Smooth muscle cell (in vitro differentiated cells): ENCODE measurements at regions not wholly inside any gene's neighbourhood (a gene's known extent, or its start where the extent isn't known, plus 50 kb on each side); places are given as distances from the start of the nearest gene placed in this dataset.

Experiments
- DNase-seq: peaks from one replicate; lab custom pipeline; 2025; ENCODE audit not compliant: unreplicated experiment; lab: John Stamatoyannopoulos, UW
- H2AFZ ChIP-seq: fragments of 200-600 bp; sonication (generic); 2 replicates; pipeline ENCODE4 v1.6.0; 2016; ENCODE audit warnings: antibody characterized with exemption, low read depth, mild to moderate bottlenecking
- H3F3A ChIP-seq: fragments of 200-600 bp; sonication (generic); 2 replicates; pipeline ENCODE4 v1.6.0; 2017; ENCODE audit warnings: antibody characterized with exemption, low read depth
- H3K27ac ChIP-seq: fragments of 200-600 bp; sonication (generic); 2 replicates; pipeline ENCODE4 v1.5.1; 2016; ENCODE audit warnings: low read depth, mild to moderate bottlenecking
- H3K27me3 ChIP-seq: fragments of 200-600 bp; sonication (generic); 2 replicates; pipeline ENCODE4 v1.6.1; 2016; ENCODE audit warnings: low read depth, mild to moderate bottlenecking
- H3K36me3 ChIP-seq: fragments of 200-600 bp; sonication (generic); 2 replicates; pipeline ENCODE4 v1.5.1; 2016; ENCODE audit warnings: low read depth
- H3K4me1 ChIP-seq: fragments of 200-600 bp; sonication (generic); 2 replicates; pipeline ENCODE4 v1.5.1; 2016; ENCODE audit warnings: low read depth
- H3K4me2 ChIP-seq: fragments of 200-600 bp; sonication (generic); 2 replicates; pipeline ENCODE4 v1.6.0; 2016; ENCODE audit warnings: mild to moderate bottlenecking
- H3K4me3 ChIP-seq: fragments of 200-600 bp; sonication (generic); 2 replicates; pipeline ENCODE4 v1.5.1; 2016; ENCODE audit warnings: mild to moderate bottlenecking
- H3K79me2 ChIP-seq: fragments of 200-600 bp; sonication (generic); 2 replicates; pipeline ENCODE4 v1.6.0; 2016; ENCODE audit warnings: low read depth, mild to moderate bottlenecking
- H3K9ac ChIP-seq: fragments of 200-600 bp; sonication (generic); 2 replicates; pipeline ENCODE4 v1.6.0; 2016; ENCODE audit warnings: low read depth
- H3K9me3 ChIP-seq: fragments of 200-600 bp; sonication (generic); replicated peaks from 2 replicates; pipeline ENCODE4 v1.5.1; 2016; ENCODE audit warnings: low read depth
- H4K20me1 ChIP-seq: fragments of 200-600 bp; sonication (generic); 2 replicates; pipeline ENCODE4 v1.6.0; 2016; ENCODE audit warnings: low read depth
- CTCF ChIP-seq: fragments of 200-600 bp; sonication (generic); IDR thresholded peaks from 2 replicates; pipeline ENCODE4 v1.5.1; 2017; ENCODE audit warnings: borderline replicate concordance, mild to moderate bottlenecking, antibody characterized with exemption; ENCODE audit not compliant: insufficient read depth, poor library complexity, severe bottlenecking
- WGBS: methylation state at CpG from one replicate; pipeline ENCODE4 v1.1.7; 2016; ENCODE audit warnings: low lambda C conversion rate; 5-methylcytosine and 5-hydroxymethylcytosine counted together

- H3K4me3 ChIP-seq, result no peak overlapping the region
- H3K4me2 ChIP-seq, result no peak overlapping the region
- no peak overlapping the region for H2AFZ ChIP-seq
- no peaks in the 10 kb centered on the region for H3F3A ChIP-seq
- no peaks in the 10 kb centered on the region for H3K79me2 ChIP-seq
- no peaks in the 10 kb centered on the region for H3K9me3 ChIP-seq
- H3K27ac ChIP-seq, result no peak overlapping the region
- 82% methylated on average over 4 of the region's 4 CpGs for WGBS
- H4K20me1 ChIP-seq, result no peaks in the 10 kb centered on the region
- no peaks in the 10 kb centered on the region for H3K4me1 ChIP-seq
- DNase-seq, result no peak
- no peak for TF ChIP-seq CTCF
- no peaks in the 10 kb centered on the region for H3K36me3 ChIP-seq
- no peaks in the 10 kb centered on the region for H3K27me3 ChIP-seq
- H3K9ac ChIP-seq, result no peak overlapping the region
Measured at GRCh38 chr5:27308153-27308552, 269.8 kb upstream of the CDH9 start.

GRCh38 chr5:27290172-27290571 lies 251.8 kb upstream of the CDH9 start:
- Histone ChIP-seq H3K79me2 (no peaks in the 10 kb centered on the region), H3K4me3 (no peak overlapping the region), H3K9ac (no peak overlapping the region), H4K20me1 (no peaks in the 10 kb centered on the region), H2AFZ (no peak overlapping the region), H3K36me3 (no peaks in the 10 kb centered on the region), H3K9me3 (no peaks in the 10 kb centered on the region), H3F3A (no peaks in the 10 kb centered on the region), H3K27me3 (no peaks in the 10 kb centered on the region), H3K4me1 (no peaks in the 10 kb centered on the region), H3K4me2 (no peak overlapping the region), H3K27ac (no peak overlapping the region)
- no peak for TF ChIP-seq CTCF
- DNase-seq, result no peak
- WGBS, result 76% methylated on average over 1 of the region's 1 CpG

GRCh38 chr5:27276119-27276518 lies 237.7 kb upstream of the CDH9 start:
- no peaks in the 10 kb centered on the region for H3K4me1 ChIP-seq
- H3K4me2 ChIP-seq, result no peak overlapping the region
- no peak overlapping the region for H3K27ac ChIP-seq
- H3K36me3 ChIP-seq, result no peaks in the 10 kb centered on the region
- no peak for DNase-seq
- no peaks in the 10 kb centered on the region for H3K9me3 ChIP-seq
- 67% methylated on average over 4 of the region's 4 CpGs for WGBS
- H3K79me2 ChIP-seq, result no peaks in the 10 kb centered on the region
- H4K20me1 ChIP-seq, result no peaks in the 10 kb centered on the region
- H3K27me3 ChIP-seq, result no peaks in the 10 kb centered on the region
- no peaks in the 10 kb centered on the region for H3F3A ChIP-seq
- no peak overlapping the region for H3K4me3 ChIP-seq
- no peak for TF ChIP-seq CTCF
- no peak overlapping the region for H3K9ac ChIP-seq
- no peak overlapping the region for H2AFZ ChIP-seq

- DNase-seq, result no peak
- Histone ChIP-seq H3K4me2 (no peak overlapping the region), H4K20me1 (no peaks in the 10 kb centered on the region), H3K4me3 (no peak overlapping the region), H3K4me1 (no peaks in the 10 kb centered on the region), H3K36me3 (no peaks in the 10 kb centered on the region), H3K9ac (no peak overlapping the region), H3K79me2 (no peaks in the 10 kb centered on the region), H2AFZ (no peak overlapping the region), H3K27me3 (no peaks in the 10 kb centered on the region), H3K27ac (no peak overlapping the region), H3F3A (no peaks in the 10 kb centered on the region), H3K9me3 (no peaks in the 10 kb centered on the region)
- WGBS, result 90% methylated on average over 3 of the region's 3 CpGs
- no peak for TF ChIP-seq CTCF
Measured at GRCh38 chr5:27275345-27275744, 237.0 kb upstream of the CDH9 start.
